MM.1S (cell line): ENCODE measurements at regions not wholly inside any gene's neighbourhood (a gene's known extent, or its start where the extent isn't known, plus 50 kb on each side); places are given as distances from the start of the nearest gene placed in this dataset.

Experiments
- DNase-seq: peaks from one replicate; pipeline ENCODE4 v3.0.0-alpha.2; 2015
- H2AFZ ChIP-seq: fragments of 300-600 bp; sonication (generic); 2 replicates; pipeline ENCODE4 v1.6.0; 2016; ENCODE audit warnings: antibody characterized with exemption, low read length
- H3F3A ChIP-seq: fragments of 300-600 bp; sonication (generic); 2 replicates; pipeline ENCODE4 v1.6.1; 2016; ENCODE audit warnings: mild to moderate bottlenecking, antibody characterized with exemption, low read length, moderate library complexity, mixed read lengths; ENCODE audit not compliant: insufficient read depth
- H3K27ac ChIP-seq: fragments of 300-600 bp; sonication (generic); 2 replicates; pipeline ENCODE4 v1.5.1; 2016; ENCODE audit warnings: mild to moderate bottlenecking, low read length
- H3K27me3 ChIP-seq: fragments of 300-600 bp; sonication (generic); replicated peaks from 2 replicates; pipeline ENCODE4 v1.6.0; 2016; ENCODE audit warnings: low read length; ENCODE audit not compliant: insufficient read depth
- H3K36me3 ChIP-seq: fragments of 300-600 bp; sonication (generic); replicated peaks from 2 replicates; pipeline ENCODE4 v1.6.1; 2016; ENCODE audit warnings: mild to moderate bottlenecking, low read length, mixed read lengths; ENCODE audit not compliant: insufficient read depth
- H3K4me1 ChIP-seq: fragments of 300-600 bp; sonication (generic); 2 replicates; pipeline ENCODE4 v1.6.1; 2016; ENCODE audit warnings: low read length, mixed read lengths
- H3K4me2 ChIP-seq: fragments of 300-600 bp; sonication (generic); 2 replicates; pipeline ENCODE4 v1.6.0; 2016; ENCODE audit warnings: low read depth, low read length
- H3K4me3 ChIP-seq: fragments of 300-600 bp; sonication (generic); 2 replicates; pipeline ENCODE4 v1.5.1; 2016; ENCODE audit warnings: low read length, mixed read lengths
- H3K79me2 ChIP-seq: fragments of 300-600 bp; sonication (generic); 2 replicates; pipeline ENCODE4 v1.6.1; 2016; ENCODE audit warnings: mixed run types, low read length, mixed read lengths
- H3K9ac ChIP-seq: fragments of 300-600 bp; sonication (generic); 2 replicates; pipeline ENCODE4 v1.6.1; 2016; ENCODE audit warnings: low read length, mixed read lengths
- H3K9me2 ChIP-seq: fragments of 300-600 bp; sonication (generic); replicated peaks from 2 replicates; pipeline ENCODE4 v1.6.1; 2016; ENCODE audit warnings: mild to moderate bottlenecking, low read length, mixed read lengths; ENCODE audit not compliant: insufficient read depth
- H3K9me3 ChIP-seq: fragments of 300-600 bp; sonication (generic); replicated peaks from 2 replicates; pipeline ENCODE4 v1.6.1; 2016; ENCODE audit warnings: mild to moderate bottlenecking, low read length, mixed read lengths; ENCODE audit not compliant: insufficient read depth
- H4K20me1 ChIP-seq: fragments of 300-600 bp; sonication (generic); 2 replicates; pipeline ENCODE4 v1.6.1; 2016; ENCODE audit warnings: mild to moderate bottlenecking, low read length, moderate library complexity, mixed read lengths; ENCODE audit not compliant: insufficient read depth
- CTCF ChIP-seq: fragments of 300-600 bp; sonication (generic); IDR thresholded peaks from 2 replicates; pipeline ENCODE4 v1.5.1; 2016; ENCODE audit warnings: antibody characterized with exemption, low read length, mixed read lengths
- EZH2 ChIP-seq: fragments of 300-600 bp; sonication (generic); optimal IDR thresholded peaks from 2 replicates; pipeline ENCODE3; 2017; ENCODE audit warnings: low read depth, mild to moderate bottlenecking, antibody characterized with exemption, low read length, mixed read lengths
- EZH2phosphoT487 ChIP-seq: fragments of 300-600 bp; sonication (generic); IDR thresholded peaks from 2 replicates; pipeline ENCODE4 v1.6.1; 2018; ENCODE audit warnings: antibody characterized with exemption, low read length

- no peaks in the 10 kb centered on the region for H3K9me3 ChIP-seq
- H3K36me3 ChIP-seq = no peaks in the 10 kb centered on the region
- no peaks in the 10 kb centered on the region for H3K9me2 ChIP-seq
- no peaks in the 10 kb centered on the region for H3K79me2 ChIP-seq
- no peak overlapping the region for H2AFZ ChIP-seq
- DNase-seq = no peak
- no peaks in the 10 kb centered on the region for H3F3A ChIP-seq
- no peaks in the 10 kb centered on the region for H4K20me1 ChIP-seq
- H3K4me3 ChIP-seq = no peak overlapping the region
- no peak overlapping the region for H3K9ac ChIP-seq
- no peaks in the 10 kb centered on the region for H3K27me3 ChIP-seq
- no peak overlapping the region for H3K27ac ChIP-seq
- H3K4me2 ChIP-seq = no peak overlapping the region
- TF ChIP-seq EZH2 = no peak
- no peaks in the 10 kb centered on the region for H3K4me1 ChIP-seq
These were observed 232.5 kb downstream of the SKIDA1 start for GRCh38 chr10:21292763-21293517.

- DNase-seq = no peak
- H4K20me1 ChIP-seq = no peaks in the 10 kb centered on the region
- H3K79me2 ChIP-seq = no peaks in the 10 kb centered on the region
- H3K9me2 ChIP-seq = no peaks in the 10 kb centered on the region
- H3K4me1 ChIP-seq = no peaks in the 10 kb centered on the region
- no peaks in the 10 kb centered on the region for H3K36me3 ChIP-seq
- no peak for TF ChIP-seq EZH2
- no peak for TF ChIP-seq EZH2phosphoT487
- no peak for TF ChIP-seq CTCF
- H3K27ac ChIP-seq = no peak overlapping the region
- no peak overlapping the region for H2AFZ ChIP-seq
- H3K27me3 ChIP-seq = no peaks in the 10 kb centered on the region
- no peaks in the 10 kb centered on the region for H3K9me3 ChIP-seq
- H3F3A ChIP-seq = no peaks in the 10 kb centered on the region
- no peak overlapping the region for H3K4me2 ChIP-seq
- no peak overlapping the region for H3K9ac ChIP-seq
- no peak overlapping the region for H3K4me3 ChIP-seq
These were observed 234.9 kb downstream of the SKIDA1 start for GRCh38 chr10:21290499-21291160.

GRCh38 chr10:21289961-21290360 lies 235.5 kb downstream of the SKIDA1 start:
- no peaks in the 10 kb centered on the region for H3K9me2 ChIP-seq
- H4K20me1 ChIP-seq = no peaks in the 10 kb centered on the region
- no peaks in the 10 kb centered on the region for H3K79me2 ChIP-seq
- no peaks in the 10 kb centered on the region for H3K27me3 ChIP-seq
- H2AFZ ChIP-seq = no peak overlapping the region
- no peaks in the 10 kb centered on the region for H3K4me1 ChIP-seq
- no peak overlapping the region for H3K4me3 ChIP-seq
- no peaks in the 10 kb centered on the region for H3F3A ChIP-seq
- TF ChIP-seq CTCF (no peak), EZH2 (no peak), EZH2phosphoT487 (no peak)
- H3K36me3 ChIP-seq = no peaks in the 10 kb centered on the region
- H3K9ac ChIP-seq = no peak overlapping the region
- no peak for DNase-seq
- no peaks in the 10 kb centered on the region for H3K9me3 ChIP-seq
- H3K4me2 ChIP-seq = no peak overlapping the region
- H3K27ac ChIP-seq = no peak overlapping the region

- Histone ChIP-seq H3K9ac (no peak overlapping the region), H3K27me3 (no peaks in the 10 kb centered on the region), H2AFZ (no peak overlapping the region), H3K4me2 (no peak overlapping the region), H3K27ac (no peak overlapping the region), H3K9me3 (no peaks in the 10 kb centered on the region), H3K79me2 (no peaks in the 10 kb centered on the region), H4K20me1 (no peaks in the 10 kb centered on the region), H3K36me3 (no peaks in the 10 kb centered on the region), H3F3A (no peaks in the 10 kb centered on the region), H3K4me3 (no peak overlapping the region), H3K4me1 (no peaks in the 10 kb centered on the region), H3K9me2 (no peaks in the 10 kb centered on the region)
- DNase-seq = no peak
- no peak for TF ChIP-seq EZH2phosphoT487
These were observed 236.2 kb downstream of the SKIDA1 start for GRCh38 chr10:21289271-21289670.
